ENCODE measurements at regions not wholly inside any gene's neighbourhood (a gene's known extent, or its start where the extent isn't known, plus 50 kb on each side); places are given as distances from the start of the nearest gene placed in this dataset.

DNA sequence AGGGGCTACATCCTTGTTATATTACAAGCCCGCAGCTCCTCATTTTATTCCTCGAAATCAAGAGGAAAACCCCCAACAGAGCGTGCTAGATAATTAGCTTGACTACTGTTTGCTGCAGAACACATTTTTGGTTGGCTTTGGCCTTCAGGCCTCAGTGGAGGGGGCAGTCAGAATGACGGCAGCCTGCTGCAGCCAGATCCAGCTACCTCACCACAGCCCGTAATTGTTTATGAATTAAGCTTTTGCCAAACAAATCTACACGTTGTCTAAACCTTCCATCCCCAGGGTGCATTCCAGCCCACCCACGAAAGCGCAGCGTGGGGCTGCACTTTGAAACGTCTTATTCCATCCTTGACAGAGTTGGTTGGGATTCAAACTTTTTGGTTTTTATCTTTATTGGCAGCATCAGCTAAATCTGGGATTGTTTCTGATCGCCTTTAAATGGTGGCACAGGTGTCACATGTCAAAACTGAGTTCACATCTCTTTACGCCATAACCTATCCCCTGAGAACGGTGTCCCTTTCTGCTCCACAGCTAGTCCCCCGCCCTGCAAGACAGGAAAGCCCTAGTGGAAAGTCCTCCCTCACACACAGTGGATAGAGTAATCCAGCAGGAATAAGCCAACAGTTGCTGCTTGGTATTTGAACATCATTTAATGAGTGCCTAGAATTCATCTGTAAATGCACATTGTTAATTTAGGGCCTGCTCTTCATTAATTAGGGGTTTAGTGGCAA, 195.5 kb downstream of the LMO4 start:
- TF ChIP-seq, protein P1, sequence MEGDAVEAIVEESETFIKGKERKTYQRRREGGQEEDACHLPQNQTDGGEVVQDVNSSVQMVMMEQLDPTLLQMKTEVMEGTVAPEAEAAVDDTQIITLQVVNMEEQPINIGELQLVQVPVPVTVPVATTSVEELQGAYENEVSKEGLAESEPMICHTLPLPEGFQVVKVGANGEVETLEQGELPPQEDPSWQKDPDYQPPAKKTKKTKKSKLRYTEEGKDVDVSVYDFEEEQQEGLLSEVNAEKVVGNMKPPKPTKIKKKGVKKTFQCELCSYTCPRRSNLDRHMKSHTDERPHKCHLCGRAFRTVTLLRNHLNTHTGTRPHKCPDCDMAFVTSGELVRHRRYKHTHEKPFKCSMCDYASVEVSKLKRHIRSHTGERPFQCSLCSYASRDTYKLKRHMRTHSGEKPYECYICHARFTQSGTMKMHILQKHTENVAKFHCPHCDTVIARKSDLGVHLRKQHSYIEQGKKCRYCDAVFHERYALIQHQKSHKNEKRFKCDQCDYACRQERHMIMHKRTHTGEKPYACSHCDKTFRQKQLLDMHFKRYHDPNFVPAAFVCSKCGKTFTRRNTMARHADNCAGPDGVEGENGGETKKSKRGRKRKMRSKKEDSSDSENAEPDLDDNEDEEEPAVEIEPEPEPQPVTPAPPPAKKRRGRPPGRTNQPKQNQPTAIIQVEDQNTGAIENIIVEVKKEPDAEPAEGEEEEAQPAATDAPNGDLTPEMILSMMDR (IDR thresholded peaks at IDR 0.05): no peak
- TF ChIP-seq POLR2A (IDR thresholded peaks at IDR 0.05): no peak

Measured in lower leg skin (tissue), 3 donors.